ENCODE measurements at regions not wholly inside any gene's neighbourhood (a gene's known extent, or its start where the extent isn't known, plus 50 kb on each side); places are given as distances from the start of the nearest gene placed in this dataset.

GRCh38 chr5:73994963-73995362 lies 369.0 kb downstream of the ARHGEF28 start:
- H3K23me2 ChIP-seq (ENCODE audit: low read depth, low read length), result no peaks in the 10 kb centered on the region
- no peak for DNase-seq (ENCODE audit: low read depth in 1 of 2, low spot score in 2 of 2)
- no peak overlapping the region for H3K18ac ChIP-seq (ENCODE audit: extremely low read depth, low read length)
- no peak overlapping the region for H3K9ac ChIP-seq (replicated peaks in 1 of 4; ENCODE audit: extremely low read depth in 1 of 4, low read depth in 3 of 4, low read length in 3 of 4)
- H3K4me2 ChIP-seq (ENCODE audit: insufficient read depth in 1 of 2, low read depth in 2 of 2, low read length in 2 of 2), result no peak overlapping the region
- H3K14ac ChIP-seq (ENCODE audit: insufficient read length), result no peak overlapping the region
- no peak overlapping the region for H3K56ac ChIP-seq (replicated peaks; ENCODE audit: insufficient read length, low read depth, low read length)
- no peak overlapping the region for H3K4me3 ChIP-seq (ENCODE audit: extremely low read depth in 1 of 4, insufficient read depth in 2 of 4, low read depth in 3 of 4, low read length in 4 of 4)
- no peak overlapping the region for H4K5ac ChIP-seq (ENCODE audit: insufficient read length, low read depth, low read length)
- FAIRE-seq, result no peak
- no peak overlapping the region for H2BK120ac ChIP-seq (replicated peaks; ENCODE audit: low read depth, low read length)
- no peak overlapping the region for H2AFZ ChIP-seq (ENCODE audit: low read length)
- H3K4me1 ChIP-seq (replicated peaks in 1 of 4; ENCODE audit: control insufficient read depth in 3 of 4, insufficient read depth in 4 of 4, low read length in 3 of 4), result peaks cover 0 to 4% (median 0%) of the 10 kb centered on the region in 4 experiments; a peak in 2 of 7 replicates
- no peaks in the 10 kb centered on the region for H3K79me1 ChIP-seq (ENCODE audit: low read depth, low read length)
- H3K36me3 ChIP-seq (ENCODE audit: control insufficient read depth in 2 of 4, insufficient read depth in 4 of 4, low read length in 3 of 4), result no peaks in the 10 kb centered on the region
- WGBS, 2 experiments (ENCODE audit: extremely low coverage in 1 of 2, insufficient coverage in 1 of 2, insufficient read length in 1 of 2, insufficient replicate concordance in 2 of 2, low coverage in 1 of 2, low lambda C conversion rate in 2 of 2, missing lambda C conversion rate in 1 of 2), result 89% methylated on average over 2 of the region's 2 CpGs; no CpG with 5 or more reads in 1 of the 2 experiments
- H4K91ac ChIP-seq (replicated peaks; ENCODE audit: insufficient read length, low read length), result no peak overlapping the region
- TF ChIP-seq E2F6 (IDR thresholded peaks at IDR 0.05), result no peak
- TF ChIP-seq CREB1 (IDR thresholded peaks at IDR 0.05), result no peak
- TF ChIP-seq CTCF (IDR thresholded peaks at IDR 0.05; ENCODE audit: control extremely low read depth in 1 of 3, insufficient read depth in 1 of 3, low read depth in 1 of 3, low read length in 3 of 3), result peak in 1 of 3 experiments; percentile 26; a peak in 2 of 4 replicates
- ChIA-PET CTCF (ENCODE audit: partially characterized antibody) (interaction anchor here (1.7 kb wide), 1 partner anchor 49 kb away, joined by 3 read pairs; no protein-coding TSS in a partner anchor), POLR2A (ENCODE audit: partially characterized antibody) (no interaction called here)
- H3K27ac ChIP-seq (ENCODE audit: low read depth, low read length), result no peak overlapping the region
- H3K9me3 ChIP-seq (ENCODE audit: insufficient read depth in 2 of 2, low read depth in 1 of 2, low read length in 1 of 2), result no peaks in the 10 kb centered on the region
- H4K20me1 ChIP-seq (replicated peaks in 1 of 2; ENCODE audit: control insufficient read depth in 1 of 2, insufficient read depth in 2 of 2, low read length in 2 of 2), result no peaks in the 10 kb centered on the region
- H3K4ac ChIP-seq (replicated peaks; ENCODE audit: insufficient read length, low read depth, low read length), result no peak overlapping the region
- H2BK12ac ChIP-seq (ENCODE audit: low read depth, low read length), result no peak overlapping the region
- H2AK5ac ChIP-seq (ENCODE audit: low read depth, low read length), result no peak overlapping the region
- no peaks in the 10 kb centered on the region for H3K79me2 ChIP-seq (ENCODE audit: control insufficient read depth in 1 of 2, insufficient read depth in 2 of 2, low read length in 2 of 2)
- H2BK5ac ChIP-seq (ENCODE audit: low read depth, low read length), result no peak overlapping the region
- no peak overlapping the region for H4K8ac ChIP-seq (ENCODE audit: extremely low read depth, insufficient read depth, low read length)
- no peak overlapping the region for H2BK15ac ChIP-seq (ENCODE audit: low read length)
- H3K27me3 ChIP-seq (replicated peaks in 1 of 4; ENCODE audit: control insufficient read depth in 3 of 4, extremely low read depth in 1 of 4, insufficient read depth in 3 of 4, low read length in 3 of 4), result no peaks in the 10 kb centered on the region
- H3K23ac ChIP-seq (ENCODE audit: insufficient read length), result no peak overlapping the region
- no peak overlapping the region for H2BK20ac ChIP-seq (ENCODE audit: low read length)
